GM23338 (cell line): ENCODE measurements at regions not wholly inside any gene's neighbourhood (a gene's known extent, or its start where the extent isn't known, plus 50 kb on each side); places are given as distances from the start of the nearest gene placed in this dataset.

Experiments
- CREB1 ChIP-seq: fragments of 250-450 bp; sonication (Bioruptor Pico); IDR thresholded peaks from 2 replicates; pipeline ENCODE4 v1.5.0; 2020; ENCODE audit warnings: low read depth, mild to moderate bottlenecking, moderate library complexity
- CTCF ChIP-seq, 2 experiments: fragments of 200-600 bp in 1 of 2; sonication (generic) in 1 of 2; conservative IDR thresholded peaks; 2 replicates each; pipeline versions ENCODE4 v1.5.1 to v1.6.1; 2016 to 2017; ENCODE audit warnings: antibody characterized with exemption in 2 of 2, low read depth in 2 of 2, mild to moderate bottlenecking in 2 of 2, moderate library complexity in 1 of 2
- EZH2 ChIP-seq: fragments of 200-600 bp; sonication (generic); IDR thresholded peaks from one replicate; pipeline ENCODE4 v1.8.0; 2017; ENCODE audit warnings: antibody characterized with exemption, mild to moderate bottlenecking, low read depth; ENCODE audit not compliant: unreplicated experiment
- EZH2phosphoT487 ChIP-seq: fragments of 200-600 bp; sonication (generic); IDR thresholded peaks from one replicate; pipeline ENCODE4 v1.8.1; 2018; ENCODE audit warnings: antibody characterized with exemption; ENCODE audit not compliant: unreplicated experiment
- JUNB ChIP-seq: IDR thresholded peaks from one replicate; pipeline ENCODE4 v1.6.1; 2016; ENCODE audit warnings: antibody characterized with exemption; ENCODE audit not compliant: unreplicated experiment
- NANOG ChIP-seq: IDR thresholded peaks from 2 replicates; pipeline ENCODE4 v1.6.1; 2016; ENCODE audit warnings: antibody characterized with exemption, borderline replicate concordance
- POLR2AphosphoS5 ChIP-seq: IDR thresholded peaks from 2 replicates; pipeline ENCODE4 v1.6.1; 2016; ENCODE audit warnings: antibody characterized with exemption, low read depth
- STAT1 ChIP-seq: IDR thresholded peaks from one replicate; pipeline ENCODE4 v1.6.1; 2016; ENCODE audit warnings: antibody characterized with exemption; ENCODE audit not compliant: unreplicated experiment
- ZNF114 ChIP-seq: fragments of 250-450 bp; sonication (Bioruptor Pico); IDR thresholded peaks from 2 replicates; pipeline ENCODE4 v1.5.0; 2020; ENCODE audit warnings: mild to moderate bottlenecking, moderate library complexity
- ZNF331 ChIP-seq: fragments of 250-450 bp; sonication (Bioruptor Pico); IDR thresholded peaks from 2 replicates; pipeline ENCODE4 v1.5.0; 2020; ENCODE audit warnings: low read depth, mild to moderate bottlenecking, moderate library complexity
- ZNF462 ChIP-seq: fragments of 250-450 bp; sonication (Bioruptor Pico); IDR thresholded peaks from 2 replicates; pipeline ENCODE4 v1.5.0; 2020; ENCODE audit warnings: mild to moderate bottlenecking, moderate library complexity
- TF ChIP-seq, protein P1 (sequence below): IDR thresholded peaks from one replicate; pipeline ENCODE4 v1.6.1; 2018; ENCODE audit warnings: antibody characterized with exemption; ENCODE audit not compliant: unreplicated experiment
- TF ChIP-seq, protein P2 (sequence below): IDR thresholded peaks from 2 replicates; pipeline ENCODE4 v1.6.1; 2016; ENCODE audit warnings: antibody characterized with exemption

GRCh38 chr14:44712024-44712815 is 205.1 kb upstream of the FSCB start:
- TF ChIP-seq CTCF (conservative IDR thresholded peaks at IDR 0.05; ENCODE audit: low read depth in 2 of 2) (no peak), CREB1 (CRISPR knock-in tag) (no peak), EZH2 (no peak), POLR2AphosphoS5 (no peak), EZH2phosphoT487 (no peak), NANOG (no peak), JUNB (no peak), ZNF331 (CRISPR knock-in tag) (no peak), STAT1 (no peak), ZNF462 (CRISPR knock-in tag) (no peak), ZNF114 (CRISPR knock-in tag) (no peak)
- TF ChIP-seq, protein P1, sequence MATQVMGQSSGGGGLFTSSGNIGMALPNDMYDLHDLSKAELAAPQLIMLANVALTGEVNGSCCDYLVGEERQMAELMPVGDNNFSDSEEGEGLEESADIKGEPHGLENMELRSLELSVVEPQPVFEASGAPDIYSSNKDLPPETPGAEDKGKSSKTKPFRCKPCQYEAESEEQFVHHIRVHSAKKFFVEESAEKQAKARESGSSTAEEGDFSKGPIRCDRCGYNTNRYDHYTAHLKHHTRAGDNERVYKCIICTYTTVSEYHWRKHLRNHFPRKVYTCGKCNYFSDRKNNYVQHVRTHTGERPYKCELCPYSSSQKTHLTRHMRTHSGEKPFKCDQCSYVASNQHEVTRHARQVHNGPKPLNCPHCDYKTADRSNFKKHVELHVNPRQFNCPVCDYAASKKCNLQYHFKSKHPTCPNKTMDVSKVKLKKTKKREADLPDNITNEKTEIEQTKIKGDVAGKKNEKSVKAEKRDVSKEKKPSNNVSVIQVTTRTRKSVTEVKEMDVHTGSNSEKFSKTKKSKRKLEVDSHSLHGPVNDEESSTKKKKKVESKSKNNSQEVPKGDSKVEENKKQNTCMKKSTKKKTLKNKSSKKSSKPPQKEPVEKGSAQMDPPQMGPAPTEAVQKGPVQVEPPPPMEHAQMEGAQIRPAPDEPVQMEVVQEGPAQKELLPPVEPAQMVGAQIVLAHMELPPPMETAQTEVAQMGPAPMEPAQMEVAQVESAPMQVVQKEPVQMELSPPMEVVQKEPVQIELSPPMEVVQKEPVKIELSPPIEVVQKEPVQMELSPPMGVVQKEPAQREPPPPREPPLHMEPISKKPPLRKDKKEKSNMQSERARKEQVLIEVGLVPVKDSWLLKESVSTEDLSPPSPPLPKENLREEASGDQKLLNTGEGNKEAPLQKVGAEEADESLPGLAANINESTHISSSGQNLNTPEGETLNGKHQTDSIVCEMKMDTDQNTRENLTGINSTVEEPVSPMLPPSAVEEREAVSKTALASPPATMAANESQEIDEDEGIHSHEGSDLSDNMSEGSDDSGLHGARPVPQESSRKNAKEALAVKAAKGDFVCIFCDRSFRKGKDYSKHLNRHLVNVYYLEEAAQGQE: no peak
- TF ChIP-seq, protein P2, sequence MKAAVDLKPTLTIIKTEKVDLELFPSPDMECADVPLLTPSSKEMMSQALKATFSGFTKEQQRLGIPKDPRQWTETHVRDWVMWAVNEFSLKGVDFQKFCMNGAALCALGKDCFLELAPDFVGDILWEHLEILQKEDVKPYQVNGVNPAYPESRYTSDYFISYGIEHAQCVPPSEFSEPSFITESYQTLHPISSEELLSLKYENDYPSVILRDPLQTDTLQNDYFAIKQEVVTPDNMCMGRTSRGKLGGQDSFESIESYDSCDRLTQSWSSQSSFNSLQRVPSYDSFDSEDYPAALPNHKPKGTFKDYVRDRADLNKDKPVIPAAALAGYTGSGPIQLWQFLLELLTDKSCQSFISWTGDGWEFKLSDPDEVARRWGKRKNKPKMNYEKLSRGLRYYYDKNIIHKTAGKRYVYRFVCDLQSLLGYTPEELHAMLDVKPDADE: no peak
